Globus pallidus (tissue), 1 donor: ENCODE measurements at regions not wholly inside any gene's neighbourhood (a gene's known extent, or its start where the extent isn't known, plus 50 kb on each side); places are given as distances from the start of the nearest gene placed in this dataset.
"Not testable (repeated sequence)": the region's sequence is repeated elsewhere in the genome, so short reads cannot be mapped to it uniquely, and the experiment has no call there.

Experiments used
- DNase-seq: peaks from one replicate; pipeline ENCODE4 v3.0.0-alpha.2; 2015; ENCODE audit warnings: low spot score

- DNase-seq, result no peak
Observed at GRCh38 chr1:67530071-67530470, 99.9 kb upstream of the SERBP1 start.

GRCh38 chr1:67532452-67533216 is 102.4 kb upstream of the SERBP1 start:
- DNase-seq, result peak; percentile 76

GRCh38 chr1:67534627-67535065 is 104.4 kb upstream of the SERBP1 start:
- DNase-seq, result no peak

GRCh38 chr1:67535474-67535873 is 105.3 kb upstream of the SERBP1 start:
- DNase-seq, result peak; percentile 39

GRCh38 chr1:67536957-67537666 is 106.9 kb upstream of the SERBP1 start:
- peak; percentile 76 for DNase-seq

- DNase-seq, result no peak
Observed at GRCh38 chr1:67537667-67538018, 107.4 kb upstream of the SERBP1 start.

GRCh38 chr1:67540025-67540732 is 110.0 kb upstream of the SERBP1 start:
- DNase-seq, result no peak

GRCh38 chr1:67540733-67541125 is 110.5 kb upstream of the SERBP1 start:
- DNase-seq, result no peak

- no peak for DNase-seq
Observed at GRCh38 chr1:67542747-67543146, 112.5 kb upstream of the SERBP1 start.

GRCh38 chr1:67544921-67545320 is 114.7 kb upstream of the SERBP1 start:
- DNase-seq, result no peak

GRCh38 chr1:67545364-67545763 is 115.2 kb upstream of the SERBP1 start:
- DNase-seq, result no peak

GRCh38 chr1:67551375-67551774 is 121.2 kb upstream of the SERBP1 start:
- no peak for DNase-seq

- DNase-seq, result no peak
Observed at GRCh38 chr1:67552336-67552759, 122.1 kb upstream of the SERBP1 start.

GRCh38 chr1:67554204-67554603 is 124.0 kb upstream of the SERBP1 start:
- not testable (repeated sequence) for DNase-seq

- peak; percentile 20 for DNase-seq
Observed at GRCh38 chr1:67555461-67556296, 125.5 kb upstream of the SERBP1 start.

- no peak for DNase-seq
Observed at GRCh38 chr1:67556297-67556900, 126.2 kb upstream of the SERBP1 start.

GRCh38 chr1:67557696-67558448 is 127.1 kb upstream of the GADD45A start:
- no peak for DNase-seq

GRCh38 chr1:67558449-67559193 is 126.4 kb upstream of the GADD45A start:
- no peak for DNase-seq

- peak; percentile 13 for DNase-seq
Observed at GRCh38 chr1:67559222-67559700, 125.7 kb upstream of the GADD45A start.
